H9 (cell line): ENCODE measurements at regions not wholly inside any gene's neighbourhood (a gene's known extent, or its start where the extent isn't known, plus 50 kb on each side); places are given as distances from the start of the nearest gene placed in this dataset.

Experiments used
- DNase-seq: peaks from one replicate; pipeline ENCODE4 v3.0.0-alpha.2; 2017
- H2AFZ ChIP-seq: one replicate; pipeline ENCODE4 v1.6.1; 2013; ENCODE audit warnings: mild to moderate bottlenecking, low read length, control low read depth, moderate library complexity
- H2AK5ac ChIP-seq: 2 replicates; pipeline ENCODE4 v1.6.1; 2013; ENCODE audit warnings: low read length, control low read depth, mixed read lengths; ENCODE audit not compliant: insufficient read length
- H2BK120ac ChIP-seq: one replicate; pipeline ENCODE4 v1.6.1; 2013; ENCODE audit warnings: low read depth, mild to moderate bottlenecking, low read length, control low read depth, inconsistent platforms; ENCODE audit not compliant: poor library complexity, severe bottlenecking
- H2BK12ac ChIP-seq: 2 replicates; pipeline ENCODE4 v1.6.1; 2013; ENCODE audit warnings: low read length, control low read depth, mixed read lengths, low read depth; ENCODE audit not compliant: insufficient read length
- H2BK15ac ChIP-seq: 2 replicates; pipeline ENCODE4 v1.6.1; 2013; ENCODE audit warnings: low read depth, low read length, control low read depth
- H2BK20ac ChIP-seq: one replicate; pipeline ENCODE4 v1.6.1; 2013; ENCODE audit warnings: low read depth, mild to moderate bottlenecking, low read length, control low read depth, inconsistent platforms; ENCODE audit not compliant: poor library complexity, severe bottlenecking
- H2BK5ac ChIP-seq: 2 replicates; pipeline ENCODE4 v1.6.1; 2013; ENCODE audit warnings: low read length, control low read depth, mixed read lengths; ENCODE audit not compliant: insufficient read length
- H3K14ac ChIP-seq: 2 replicates; pipeline ENCODE4 v1.6.1; 2013; ENCODE audit warnings: low read length, control low read depth; ENCODE audit not compliant: insufficient read depth
- H3K18ac ChIP-seq: 2 replicates; pipeline ENCODE4 v1.6.1; 2013; ENCODE audit warnings: low read depth, mild to moderate bottlenecking, mixed read lengths, low read length, control low read depth; ENCODE audit not compliant: insufficient read length
- H3K23ac ChIP-seq: 2 replicates; pipeline ENCODE4 v1.6.1; 2013; ENCODE audit warnings: low read length, control low read depth, mixed read lengths, low read depth; ENCODE audit not compliant: insufficient read length
- H3K23me2 ChIP-seq: 2 replicates; pipeline ENCODE4 v1.6.1; 2013; ENCODE audit warnings: low read depth, mild to moderate bottlenecking, mixed read lengths, low read length, control low read depth; ENCODE audit not compliant: insufficient read length, poor library complexity, severe bottlenecking
- H3K27ac ChIP-seq: 2 replicates; pipeline ENCODE4 v1.5.1; 2013; ENCODE audit warnings: low read length, control low read depth, mixed read lengths, low read depth; ENCODE audit not compliant: insufficient read length
- H3K27me3 ChIP-seq: 2 replicates; pipeline ENCODE4 v1.6.1; 2013; ENCODE audit warnings: low read length, control low read depth, inconsistent platforms; ENCODE audit not compliant: insufficient read depth
- H3K4ac ChIP-seq: 2 replicates; pipeline ENCODE4 v1.6.1; 2013; ENCODE audit warnings: low read depth, mild to moderate bottlenecking, control low read depth, inconsistent platforms, low read length, moderate library complexity
- H3K4me1 ChIP-seq: 2 replicates; pipeline ENCODE4 v1.6.1; 2013; ENCODE audit warnings: low read length, control low read depth, inconsistent platforms; ENCODE audit not compliant: insufficient read depth
- H3K4me2 ChIP-seq: 2 replicates; pipeline ENCODE4 v1.6.1; 2013; ENCODE audit warnings: low read length, control low read depth, mixed read lengths; ENCODE audit not compliant: insufficient read length, insufficient read depth
- H3K56ac ChIP-seq: 2 replicates; pipeline ENCODE4 v1.6.1; 2013; ENCODE audit warnings: low read depth, mild to moderate bottlenecking, mixed read lengths, low read length, control low read depth; ENCODE audit not compliant: insufficient read length
- H3K79me1 ChIP-seq: 2 replicates; pipeline ENCODE4 v1.6.1; 2013; ENCODE audit warnings: low read depth, mild to moderate bottlenecking, moderate library complexity, low read length, control low read depth, inconsistent platforms; ENCODE audit not compliant: insufficient read depth, poor library complexity, severe bottlenecking
- H3K79me2 ChIP-seq: 2 replicates; pipeline ENCODE4 v1.6.1; 2013; ENCODE audit warnings: low read length, control low read depth, inconsistent platforms; ENCODE audit not compliant: insufficient read depth
- H3K9ac ChIP-seq: 2 replicates; pipeline ENCODE4 v1.6.1; 2013; ENCODE audit warnings: low read length, control low read depth, mixed read lengths; ENCODE audit not compliant: insufficient read length; ENCODE audit errors: extremely low read depth
- H3K9me3 ChIP-seq: one replicate; pipeline ENCODE4 v1.6.1; 2013; ENCODE audit warnings: low read depth, low read length, inconsistent platforms; ENCODE audit not compliant: control insufficient read depth
- H3T11ph ChIP-seq: one replicate; pipeline ENCODE4 v1.6.1; 2013; ENCODE audit warnings: mild to moderate bottlenecking, low read length, control low read depth, inconsistent platforms
- H4K20me1 ChIP-seq: one replicate; pipeline ENCODE4 v1.6.1; 2013; ENCODE audit not compliant: control insufficient read depth, insufficient read length, insufficient read depth
- H4K5ac ChIP-seq: 2 replicates; pipeline ENCODE4 v1.6.1; 2013; ENCODE audit warnings: low read depth, mild to moderate bottlenecking, mixed read lengths, low read length, control low read depth; ENCODE audit not compliant: insufficient read length
- H4K8ac ChIP-seq: replicated peaks from 2 replicates; pipeline ENCODE4 v1.6.1; 2013; ENCODE audit warnings: low read length, control low read depth, mixed read lengths, low read depth; ENCODE audit not compliant: insufficient read length
- H4K91ac ChIP-seq: 2 replicates; pipeline ENCODE4 v1.6.1; 2013; ENCODE audit warnings: low read depth, mild to moderate bottlenecking, moderate library complexity, mixed read lengths, low read length, control low read depth; ENCODE audit not compliant: insufficient read length
- H3K27ac Mint-ChIP-seq, 3 experiments: 2 replicates in 2 of 3; 3 replicates in 1 of 3; pipeline ENCODE4 v1.8.0; 2020 to 2021; ENCODE audit warnings: mixed read lengths in 3 of 3, mild to moderate bottlenecking in 1 of 3, moderate library complexity in 1 of 3
- H3K27me3 Mint-ChIP-seq: 2 replicates; pipeline ENCODE4 v1.8.0; 2021; ENCODE audit warnings: low read depth, mild to moderate bottlenecking, moderate library complexity, mixed read lengths
- H3K36me3 Mint-ChIP-seq, 3 experiments: 2 replicates in 2 of 3; 3 replicates in 1 of 3; pipeline ENCODE4 v1.8.0; 2020 to 2021; ENCODE audit warnings: low read depth in 3 of 3, mixed read lengths in 3 of 3; ENCODE audit not compliant: insufficient read depth in 1 of 3
- H3K4me1 Mint-ChIP-seq, 2 experiments: 2 replicates each; pipeline ENCODE4 v1.8.0; 2020; ENCODE audit warnings: mixed read lengths in 2 of 2
- H3K4me3 Mint-ChIP-seq, 2 experiments: 2 replicates in 1 of 2; 3 replicates in 1 of 2; pipeline ENCODE4 v1.8.0; 2020 to 2021; ENCODE audit warnings: mild to moderate bottlenecking in 2 of 2, mixed read lengths in 2 of 2, moderate library complexity in 1 of 2
- H3K9me3 Mint-ChIP-seq, 2 experiments: 2 replicates in 1 of 2; 3 replicates in 1 of 2; pipeline ENCODE4 v1.8.0; 2020; ENCODE audit warnings: mild to moderate bottlenecking in 2 of 2, mixed read lengths in 2 of 2, moderate library complexity in 1 of 2
- WGBS: extraction: QIAGEN DNeasy Blood & Tissue Kit; methylation state at CpG from one replicate; pipeline ENCODE4 v1.1.7; 2013; ENCODE audit warnings: missing lambda C conversion rate, low lambda C conversion rate, mixed read lengths; ENCODE audit not compliant: insufficient read length; ENCODE audit errors: extremely low coverage; 5-methylcytosine and 5-hydroxymethylcytosine counted together
- TF ChIP-seq, protein P1 (sequence below): fragments of 200-600 bp; sonication (generic); conservative IDR thresholded peaks from 3 replicates; pipeline ENCODE4 v1.8.0; 2021; ENCODE audit warnings: antibody characterized with exemption, mild to moderate bottlenecking

DNA sequence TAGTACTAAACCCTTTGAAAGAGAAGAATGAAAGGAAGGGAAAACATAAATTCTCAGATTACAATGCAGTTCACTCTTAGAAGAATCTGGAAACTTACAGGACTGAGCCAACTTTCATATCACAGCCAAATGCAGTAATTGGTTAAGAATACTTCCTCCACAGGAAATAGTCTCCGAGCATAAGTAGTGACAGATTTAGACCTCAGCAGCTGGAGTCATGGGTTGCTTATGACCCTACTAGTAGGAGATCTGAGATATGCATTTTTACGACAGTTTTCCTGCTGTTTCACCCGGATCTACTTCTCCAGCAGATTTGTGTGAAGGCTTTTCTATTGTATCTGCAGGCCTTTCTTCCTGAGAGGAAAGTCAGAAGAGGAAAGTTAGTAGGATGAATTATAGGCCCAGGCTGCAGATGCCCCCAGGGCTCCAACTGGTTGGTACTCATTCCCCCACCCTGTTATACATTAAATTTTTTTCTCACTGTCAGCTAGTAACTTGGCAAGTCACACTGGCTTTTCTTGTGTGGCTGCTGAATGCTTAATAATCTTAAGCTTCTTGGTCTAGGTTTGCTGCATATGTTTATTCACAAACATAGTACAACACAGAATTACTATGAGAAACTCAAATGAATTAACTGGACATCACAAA is 1241.5 kb upstream of the MIR17HG start:
- no peak overlapping the region for H4K8ac ChIP-seq

More for the DNA sequence above, 1241.5 kb upstream of the MIR17HG start:
- Histone ChIP-seq H4K91ac (no peak overlapping the region), H3K23ac (no peak overlapping the region), H2AFZ (no peak overlapping the region), H3K56ac (no peak overlapping the region), H3K79me1 (no peaks in the 10 kb centered on the region), H2BK12ac (no peak overlapping the region), H3K23me2 (no peaks in the 10 kb centered on the region), H3K27ac (no peak overlapping the region), H2BK120ac (no peak overlapping the region), H2BK5ac (no peak overlapping the region), H3K18ac (no peak overlapping the region), H3K4me1 (no peaks in the 10 kb centered on the region; the same call in 1 of the 2 replicates), H3K9me3 (no peaks in the 10 kb centered on the region), H3K79me2 (no peaks in the 10 kb centered on the region), H3T11ph (no peak overlapping the region), H2BK20ac (no peak overlapping the region), H2AK5ac (no peak overlapping the region), H3K27me3 (no peaks in the 10 kb centered on the region), H3K9ac (no peak overlapping the region), H3K4me2 (no peak overlapping the region), H4K20me1 (no peaks in the 10 kb centered on the region), H3K4ac (no peak overlapping the region), H2BK15ac (no peak overlapping the region), H3K14ac (no peak overlapping the region), H4K5ac (no peak overlapping the region)
- no CpG with 5 or more reads among the region's 3 CpGs for WGBS
- Mint-ChIP-seq H3K36me3 (peaks cover 0 to 13% (median 12%) of the 10 kb centered on the region in 3 experiments; a peak in 4 of 7 replicates), H3K27me3 (no peaks in the 10 kb centered on the region), H3K9me3 (peaks cover 0 to 7% of the 10 kb centered on the region in 2 experiments; a peak in 3 of 5 replicates), H3K27ac (no peak overlapping the region), H3K4me3 (no peak overlapping the region), H3K4me1 (peaks cover 14 to 21% of the 10 kb centered on the region in 2 experiments)
- DNase-seq = no peak
- TF ChIP-seq, protein P1, sequence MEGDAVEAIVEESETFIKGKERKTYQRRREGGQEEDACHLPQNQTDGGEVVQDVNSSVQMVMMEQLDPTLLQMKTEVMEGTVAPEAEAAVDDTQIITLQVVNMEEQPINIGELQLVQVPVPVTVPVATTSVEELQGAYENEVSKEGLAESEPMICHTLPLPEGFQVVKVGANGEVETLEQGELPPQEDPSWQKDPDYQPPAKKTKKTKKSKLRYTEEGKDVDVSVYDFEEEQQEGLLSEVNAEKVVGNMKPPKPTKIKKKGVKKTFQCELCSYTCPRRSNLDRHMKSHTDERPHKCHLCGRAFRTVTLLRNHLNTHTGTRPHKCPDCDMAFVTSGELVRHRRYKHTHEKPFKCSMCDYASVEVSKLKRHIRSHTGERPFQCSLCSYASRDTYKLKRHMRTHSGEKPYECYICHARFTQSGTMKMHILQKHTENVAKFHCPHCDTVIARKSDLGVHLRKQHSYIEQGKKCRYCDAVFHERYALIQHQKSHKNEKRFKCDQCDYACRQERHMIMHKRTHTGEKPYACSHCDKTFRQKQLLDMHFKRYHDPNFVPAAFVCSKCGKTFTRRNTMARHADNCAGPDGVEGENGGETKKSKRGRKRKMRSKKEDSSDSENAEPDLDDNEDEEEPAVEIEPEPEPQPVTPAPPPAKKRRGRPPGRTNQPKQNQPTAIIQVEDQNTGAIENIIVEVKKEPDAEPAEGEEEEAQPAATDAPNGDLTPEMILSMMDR = no peak
